ENCODE measurements at regions not wholly inside any gene's neighbourhood (a gene's known extent, or its start where the extent isn't known, plus 50 kb on each side); places are given as distances from the start of the nearest gene placed in this dataset.

GRCh38 chr3:147572970-147573340 is 163.8 kb downstream of the ZIC1 start:
- no peak for ATAC-seq
- in situ Hi-C loops (cut with HindIII; ENCODE audit: low pct_unique_long_range_greater_than_20kb, low sequenced_read_pairs) (no loop called here), intact Hi-C loops (cut with micrococcal nuclease; ENCODE audit: unreplicated experiment) (no loop called here)
- Histone ChIP-seq H3K36me3 (ENCODE audit: control insufficient read depth, insufficient read depth, low read length) (no peaks in the 10 kb centered on the region), H3K9me3 (ENCODE audit: control insufficient read depth, insufficient read depth, low read depth, low read length) (peaks cover 6% of the 10 kb centered on the region; the same call in 1 of the 2 replicates), H3K27me3 (ENCODE audit: control insufficient read depth, insufficient read depth, low read length) (no peaks in the 10 kb centered on the region), H3K27ac (ENCODE audit: low read length) (no peak overlapping the region), H3K4me3 (ENCODE audit: low read depth in 2 of 2, low read length in 2 of 2) (no peak overlapping the region), H3K4me1 (ENCODE audit: control insufficient read depth, insufficient read depth, low read length) (no peaks in the 10 kb centered on the region)
- no peak for DNase-seq (ENCODE audit: low read depth, low spot score)
- no TSS peak for BruUV-seq (replicated peaks)
- CTCF ChIA-PET = no interaction called here
- TF ChIP-seq TCF7L2 (IDR thresholded peaks at IDR 0.05; ENCODE audit: low read depth, low read length) (no peak), CTCF (IDR thresholded peaks at IDR 0.05) (no peak), POLR2AphosphoS5 (IDR thresholded peaks at IDR 0.05; ENCODE audit: low read depth, low read length) (no peak), SIN3A (IDR thresholded peaks at IDR 0.05; ENCODE audit: borderline replicate concordance, insufficient read depth, low read depth, low read length) (no peak), REST (IDR thresholded peaks at IDR 0.05; ENCODE audit: insufficient read depth in 1 of 2, low read depth in 2 of 2, low read length in 1 of 2) (no peak)
- POLR2A ChIA-PET = no interaction called here

GRCh38 chr3:147574621-147575020 is 165.5 kb downstream of the ZIC1 start:
- ChIA-PET CTCF (no interaction called here), POLR2A (no interaction called here)
- DNase-seq (ENCODE audit: low read depth, low spot score) (no peak), ATAC-seq (no peak)
- BruUV-seq (replicated peaks) = no TSS peak
- no peaks in the 10 kb centered on the region for H3K4me1 ChIP-seq (ENCODE audit: control insufficient read depth, insufficient read depth, low read length)
- H3K27me3 ChIP-seq (ENCODE audit: control insufficient read depth, insufficient read depth, low read length) = no peaks in the 10 kb centered on the region
- in situ Hi-C loops (cut with HindIII; ENCODE audit: low pct_unique_long_range_greater_than_20kb, low sequenced_read_pairs) (no loop called here), intact Hi-C loops (cut with micrococcal nuclease; ENCODE audit: unreplicated experiment) (no loop called here)
- no peak overlapping the region for H3K4me3 ChIP-seq (ENCODE audit: low read depth in 2 of 2, low read length in 2 of 2)
- peaks cover 6% of the 10 kb centered on the region; the same call in 1 of the 2 replicates for H3K9me3 ChIP-seq (ENCODE audit: control insufficient read depth, insufficient read depth, low read depth, low read length)
- no peaks in the 10 kb centered on the region for H3K36me3 ChIP-seq (ENCODE audit: control insufficient read depth, insufficient read depth, low read length)
- no peak overlapping the region for H3K27ac ChIP-seq (ENCODE audit: low read length)
- TF ChIP-seq SIN3A (IDR thresholded peaks at IDR 0.05; ENCODE audit: borderline replicate concordance, insufficient read depth, low read depth, low read length) (no peak), TCF7L2 (IDR thresholded peaks at IDR 0.05; ENCODE audit: low read depth, low read length) (no peak), CTCF (IDR thresholded peaks at IDR 0.05) (no peak), POLR2AphosphoS5 (IDR thresholded peaks at IDR 0.05; ENCODE audit: low read depth, low read length) (no peak), REST (IDR thresholded peaks at IDR 0.05; ENCODE audit: insufficient read depth in 1 of 2, low read depth in 2 of 2, low read length in 1 of 2) (no peak)

All from Panc1 (cell line).